ENCODE measurements at regions not wholly inside any gene's neighbourhood (a gene's known extent, or its start where the extent isn't known, plus 50 kb on each side); places are given as distances from the start of the nearest gene placed in this dataset.

- 73 to 90% methylated on average over 1 of the region's 1 CpG for WGBS, 2 donors
- ATAC-seq (ENCODE audit: low FRiP score), result no peak
These were observed 851.6 kb upstream of the SOX9 start for GRCh38 chr17:71269201-71269600.

GRCh38 chr17:71273441-71273840 lies 847.4 kb upstream of the SOX9 start:
- no peaks in the 10 kb centered on the region for H3K4me1 ChIP-seq (ENCODE audit: control insufficient read depth in 1 of 2, insufficient read depth in 2 of 2, low read length in 2 of 2)
- intact Hi-C loops (cut with DNase I), result no loop called here
- WGBS, 2 donors, result 79 to 89% methylated on average over 2 of the region's 2 CpGs

More at GRCh38 chr17:71269201-71269600, 851.6 kb upstream of the SOX9 start:
- Histone ChIP-seq H3K4me3 (ENCODE audit: low read length in 2 of 2) (no peak overlapping the region), H3K27me3 (ENCODE audit: control insufficient read depth in 1 of 2, insufficient read depth in 2 of 2, low read length in 1 of 2) (no peaks in the 10 kb centered on the region), H3K9me3 (ENCODE audit: control insufficient read depth, low read length) (peaks cover 3% of the 10 kb centered on the region), H3K4me1 (ENCODE audit: control insufficient read depth in 1 of 2, insufficient read depth in 2 of 2, low read length in 2 of 2) (no peaks in the 10 kb centered on the region), H3K27ac (ENCODE audit: low read depth in 1 of 2, low read length in 2 of 2) (no peak overlapping the region), H3K36me3 (ENCODE audit: control insufficient read depth in 1 of 2, insufficient read depth in 2 of 2, low read length in 1 of 2) (no peaks in the 10 kb centered on the region)
- no peak for DNase-seq
- intact Hi-C loops (cut with DNase I), result no loop called here

GRCh38 chr17:71276079-71276478 lies 844.7 kb upstream of the SOX9 start:
- peaks cover 1% of the 10 kb centered on the region for H3K9me3 ChIP-seq (ENCODE audit: control insufficient read depth, low read length)
- WGBS, 2 donors, result 21 to 31% methylated on average over 6 of the region's 6 CpGs
- ATAC-seq (ENCODE audit: low FRiP score), result no peak
- DNase-seq, result no peak
- H3K27me3 ChIP-seq (ENCODE audit: control insufficient read depth in 1 of 2, insufficient read depth in 2 of 2, low read length in 1 of 2), result no peaks in the 10 kb centered on the region
- no peak overlapping the region for H3K4me3 ChIP-seq (ENCODE audit: low read length in 2 of 2)
- H3K36me3 ChIP-seq (ENCODE audit: control insufficient read depth in 1 of 2, insufficient read depth in 2 of 2, low read length in 1 of 2), result no peaks in the 10 kb centered on the region
- no peaks in the 10 kb centered on the region for H3K4me1 ChIP-seq (ENCODE audit: control insufficient read depth in 1 of 2, insufficient read depth in 2 of 2, low read length in 2 of 2)
- H3K27ac ChIP-seq (ENCODE audit: low read depth in 1 of 2, low read length in 2 of 2), result no peak overlapping the region
- intact Hi-C loops (cut with DNase I), result no loop called here

More at GRCh38 chr17:71273441-71273840, 847.4 kb upstream of the SOX9 start:
- Histone ChIP-seq H3K9me3 (ENCODE audit: control insufficient read depth, low read length) (peaks cover 1% of the 10 kb centered on the region), H3K27ac (ENCODE audit: low read depth in 1 of 2, low read length in 2 of 2) (no peak overlapping the region), H3K36me3 (ENCODE audit: control insufficient read depth in 1 of 2, insufficient read depth in 2 of 2, low read length in 1 of 2) (no peaks in the 10 kb centered on the region), H3K4me3 (ENCODE audit: low read length in 2 of 2) (no peak overlapping the region), H3K27me3 (ENCODE audit: control insufficient read depth in 1 of 2, insufficient read depth in 2 of 2, low read length in 1 of 2) (no peaks in the 10 kb centered on the region)
- no peak for ATAC-seq (ENCODE audit: low FRiP score)
- no peak for DNase-seq

GRCh38 chr17:71283486-71283885 lies 837.3 kb upstream of the SOX9 start:
- intact Hi-C loops (cut with DNase I), result no loop called here
- ATAC-seq (ENCODE audit: low FRiP score) (no peak), DNase-seq (no peak)
- no peak overlapping the region for H3K4me3 ChIP-seq (ENCODE audit: low read length in 2 of 2)
- no peaks in the 10 kb centered on the region for H3K9me3 ChIP-seq (ENCODE audit: control insufficient read depth, low read length)
- WGBS, 2 donors, result 51 to 57% methylated on average over 4 of the region's 4 CpGs
- H3K27ac ChIP-seq (ENCODE audit: low read depth in 1 of 2, low read length in 2 of 2), result no peak overlapping the region
- no peaks in the 10 kb centered on the region for H3K27me3 ChIP-seq (ENCODE audit: control insufficient read depth in 1 of 2, insufficient read depth in 2 of 2, low read length in 1 of 2)
- no peaks in the 10 kb centered on the region for H3K4me1 ChIP-seq (ENCODE audit: control insufficient read depth in 1 of 2, insufficient read depth in 2 of 2, low read length in 2 of 2)
- H3K36me3 ChIP-seq (ENCODE audit: control insufficient read depth in 1 of 2, insufficient read depth in 2 of 2, low read length in 1 of 2), result no peaks in the 10 kb centered on the region

- no peaks in the 10 kb centered on the region for H3K4me1 ChIP-seq (ENCODE audit: control insufficient read depth in 1 of 2, insufficient read depth in 2 of 2, low read length in 2 of 2)
- 81 to 89% methylated on average over 7 of the region's 7 CpGs for WGBS, 2 donors
- H3K36me3 ChIP-seq (ENCODE audit: control insufficient read depth in 1 of 2, insufficient read depth in 2 of 2, low read length in 1 of 2), result no peaks in the 10 kb centered on the region
- intact Hi-C loops (cut with DNase I), result no loop called here
- DNase-seq, result no peak
- no peak for ATAC-seq (ENCODE audit: low FRiP score)
- no peak overlapping the region for H3K4me3 ChIP-seq (ENCODE audit: low read length in 2 of 2)
- H3K27ac ChIP-seq (ENCODE audit: low read depth in 1 of 2, low read length in 2 of 2), result no peak overlapping the region
- no peaks in the 10 kb centered on the region for H3K27me3 ChIP-seq (ENCODE audit: control insufficient read depth in 1 of 2, insufficient read depth in 2 of 2, low read length in 1 of 2)
- H3K9me3 ChIP-seq (ENCODE audit: control insufficient read depth, low read length), result no peaks in the 10 kb centered on the region
These were observed 836.6 kb upstream of the SOX9 start for GRCh38 chr17:71284032-71284755.

GRCh38 chr17:71286625-71287024 lies 834.2 kb upstream of the SOX9 start:
- Histone ChIP-seq H3K4me1 (ENCODE audit: control insufficient read depth in 1 of 2, insufficient read depth in 2 of 2, low read length in 2 of 2) (no peaks in the 10 kb centered on the region), H3K9me3 (ENCODE audit: control insufficient read depth, low read length) (no peaks in the 10 kb centered on the region), H3K27me3 (ENCODE audit: control insufficient read depth in 1 of 2, insufficient read depth in 2 of 2, low read length in 1 of 2) (no peaks in the 10 kb centered on the region), H3K4me3 (ENCODE audit: low read length in 2 of 2) (no peak overlapping the region), H3K27ac (ENCODE audit: low read depth in 1 of 2, low read length in 2 of 2) (no peak overlapping the region), H3K36me3 (ENCODE audit: control insufficient read depth in 1 of 2, insufficient read depth in 2 of 2, low read length in 1 of 2) (no peaks in the 10 kb centered on the region)
- 8 to 19% methylated on average over 7 of the region's 7 CpGs for WGBS, 2 donors
- no peak for ATAC-seq (ENCODE audit: low FRiP score)
- no peak for DNase-seq
- intact Hi-C loops (cut with DNase I), result no loop called here

- intact Hi-C loops (cut with DNase I), result no loop called here
- H3K36me3 ChIP-seq (ENCODE audit: control insufficient read depth in 1 of 2, insufficient read depth in 2 of 2, low read length in 1 of 2), result no peaks in the 10 kb centered on the region
- H3K27ac ChIP-seq (ENCODE audit: low read depth in 1 of 2, low read length in 2 of 2), result no peak overlapping the region
- no peaks in the 10 kb centered on the region for H3K4me1 ChIP-seq (ENCODE audit: control insufficient read depth in 1 of 2, insufficient read depth in 2 of 2, low read length in 2 of 2)
- ATAC-seq (ENCODE audit: low FRiP score) (no peak), DNase-seq (no peak)
- WGBS, 2 donors, result 4% methylated on average over 17 of the region's 17 CpGs
- H3K27me3 ChIP-seq (ENCODE audit: control insufficient read depth in 1 of 2, insufficient read depth in 2 of 2, low read length in 1 of 2), result no peaks in the 10 kb centered on the region
- no peak overlapping the region for H3K4me3 ChIP-seq (ENCODE audit: low read length in 2 of 2)
- no peaks in the 10 kb centered on the region for H3K9me3 ChIP-seq (ENCODE audit: control insufficient read depth, low read length)
These were observed 833.6 kb upstream of the SOX9 start for GRCh38 chr17:71287071-71287823.

GRCh38 chr17:71292006-71292405 lies 828.8 kb upstream of the SOX9 start:
- Histone ChIP-seq H3K4me1 (ENCODE audit: control insufficient read depth in 1 of 2, insufficient read depth in 2 of 2, low read length in 2 of 2) (no peaks in the 10 kb centered on the region), H3K27ac (ENCODE audit: low read depth in 1 of 2, low read length in 2 of 2) (no peak overlapping the region), H3K4me3 (ENCODE audit: low read length in 2 of 2) (no peak overlapping the region), H3K27me3 (ENCODE audit: control insufficient read depth in 1 of 2, insufficient read depth in 2 of 2, low read length in 1 of 2) (no peaks in the 10 kb centered on the region), H3K9me3 (ENCODE audit: control insufficient read depth, low read length) (no peaks in the 10 kb centered on the region), H3K36me3 (ENCODE audit: control insufficient read depth in 1 of 2, insufficient read depth in 2 of 2, low read length in 1 of 2) (no peaks in the 10 kb centered on the region)
- WGBS, 2 donors, result 43 to 50% methylated on average over 1 of the region's 1 CpG
- DNase-seq (no peak), ATAC-seq (ENCODE audit: low FRiP score) (no peak)
- intact Hi-C loops (cut with DNase I), result no loop called here

- Histone ChIP-seq H3K4me3 (ENCODE audit: low read length in 2 of 2) (no peak overlapping the region), H3K27me3 (ENCODE audit: control insufficient read depth in 1 of 2, insufficient read depth in 2 of 2, low read length in 1 of 2) (no peaks in the 10 kb centered on the region), H3K36me3 (ENCODE audit: control insufficient read depth in 1 of 2, insufficient read depth in 2 of 2, low read length in 1 of 2) (no peaks in the 10 kb centered on the region), H3K27ac (ENCODE audit: low read depth in 1 of 2, low read length in 2 of 2) (no peak overlapping the region), H3K9me3 (ENCODE audit: control insufficient read depth, low read length) (no peaks in the 10 kb centered on the region), H3K4me1 (ENCODE audit: control insufficient read depth in 1 of 2, insufficient read depth in 2 of 2, low read length in 2 of 2) (no peaks in the 10 kb centered on the region)
- intact Hi-C loops (cut with DNase I), result no loop called here
- no peak for DNase-seq
- ATAC-seq (ENCODE audit: low FRiP score), result no peak
- WGBS, 2 donors, result 82 to 83% methylated on average over 1 of the region's 1 CpG
These were observed 824.8 kb upstream of the SOX9 start for GRCh38 chr17:71296005-71296404.
